ENCODE measurements at regions not wholly inside any gene's neighbourhood (a gene's known extent, or its start where the extent isn't known, plus 50 kb on each side); places are given as distances from the start of the nearest gene placed in this dataset.

GRCh38 chr2:3138621-3139020 is 239.0 kb downstream of the EIPR1 start:
- Histone ChIP-seq H3K27ac (ENCODE audit: low read length) (no peak overlapping the region), H3K9me3 (replicated peaks; ENCODE audit: insufficient read depth, low read length) (no peaks in the 10 kb centered on the region), H3K36me3 (replicated peaks; ENCODE audit: insufficient read depth, low read length) (no peaks in the 10 kb centered on the region), H3K4me1 (ENCODE audit: low read length) (no peaks in the 10 kb centered on the region), H3K4me2 (ENCODE audit: low read depth, low read length) (no peak overlapping the region), H3K79me2 (ENCODE audit: low read length) (no peaks in the 10 kb centered on the region), H3K4me3 (ENCODE audit: low read length) (no peak overlapping the region), H2AFZ (ENCODE audit: low read length) (no peak overlapping the region), H3F3A (ENCODE audit: insufficient read depth, low read length) (no peaks in the 10 kb centered on the region), H3K9me2 (replicated peaks; ENCODE audit: insufficient read depth, low read length) (no peaks in the 10 kb centered on the region), H3K27me3 (replicated peaks; ENCODE audit: insufficient read depth, low read length) (no peaks in the 10 kb centered on the region), H3K9ac (ENCODE audit: low read length) (no peak overlapping the region), H4K20me1 (ENCODE audit: insufficient read depth, low read length) (no peaks in the 10 kb centered on the region)
- no peak for DNase-seq
- TF ChIP-seq CTCF (IDR thresholded peaks at IDR 0.05; ENCODE audit: low read length) (no peak), EZH2phosphoT487 (IDR thresholded peaks at IDR 0.05; ENCODE audit: low read length) (no peak), EZH2 (optimal IDR thresholded peaks at IDR 0.05; ENCODE audit: low read depth, low read length) (no peak)

- H2AFZ ChIP-seq (ENCODE audit: low read length), result no peak overlapping the region
- H4K20me1 ChIP-seq (ENCODE audit: insufficient read depth, low read length), result no peaks in the 10 kb centered on the region
- H3K36me3 ChIP-seq (replicated peaks; ENCODE audit: insufficient read depth, low read length), result no peaks in the 10 kb centered on the region
- no peak for DNase-seq
- H3K4me2 ChIP-seq (ENCODE audit: low read depth, low read length), result no peak overlapping the region
- H3K4me3 ChIP-seq (ENCODE audit: low read length), result no peak overlapping the region
- H3F3A ChIP-seq (ENCODE audit: insufficient read depth, low read length), result no peaks in the 10 kb centered on the region
- TF ChIP-seq EZH2phosphoT487 (IDR thresholded peaks at IDR 0.05; ENCODE audit: low read length), result no peak
- no peak for TF ChIP-seq CTCF (IDR thresholded peaks at IDR 0.05; ENCODE audit: low read length)
- TF ChIP-seq EZH2 (optimal IDR thresholded peaks at IDR 0.05; ENCODE audit: low read depth, low read length), result no peak
- H3K9ac ChIP-seq (ENCODE audit: low read length), result no peak overlapping the region
- no peaks in the 10 kb centered on the region for H3K9me3 ChIP-seq (replicated peaks; ENCODE audit: insufficient read depth, low read length)
- H3K79me2 ChIP-seq (ENCODE audit: low read length), result no peaks in the 10 kb centered on the region
- H3K27ac ChIP-seq (ENCODE audit: low read length), result no peak overlapping the region
- H3K4me1 ChIP-seq (ENCODE audit: low read length), result no peaks in the 10 kb centered on the region
- no peaks in the 10 kb centered on the region for H3K27me3 ChIP-seq (replicated peaks; ENCODE audit: insufficient read depth, low read length)
- no peaks in the 10 kb centered on the region for H3K9me2 ChIP-seq (replicated peaks; ENCODE audit: insufficient read depth, low read length)
Observed at GRCh38 chr2:3137651-3138300, 239.8 kb downstream of the EIPR1 start.

GRCh38 chr2:3135676-3136075 is 241.9 kb downstream of the EIPR1 start:
- TF ChIP-seq EZH2phosphoT487 (IDR thresholded peaks at IDR 0.05; ENCODE audit: low read length), result no peak
- TF ChIP-seq CTCF (IDR thresholded peaks at IDR 0.05; ENCODE audit: low read length), result no peak
- no peak for TF ChIP-seq EZH2 (optimal IDR thresholded peaks at IDR 0.05; ENCODE audit: low read depth, low read length)
- Histone ChIP-seq H2AFZ (ENCODE audit: low read length) (no peak overlapping the region), H3K27me3 (replicated peaks; ENCODE audit: insufficient read depth, low read length) (no peaks in the 10 kb centered on the region), H3K79me2 (ENCODE audit: low read length) (no peaks in the 10 kb centered on the region), H3K9ac (ENCODE audit: low read length) (no peak overlapping the region), H3K9me2 (replicated peaks; ENCODE audit: insufficient read depth, low read length) (no peaks in the 10 kb centered on the region), H3K4me2 (ENCODE audit: low read depth, low read length) (no peak overlapping the region), H4K20me1 (ENCODE audit: insufficient read depth, low read length) (no peaks in the 10 kb centered on the region), H3K4me1 (ENCODE audit: low read length) (no peaks in the 10 kb centered on the region), H3K27ac (ENCODE audit: low read length) (no peak overlapping the region), H3K36me3 (replicated peaks; ENCODE audit: insufficient read depth, low read length) (no peaks in the 10 kb centered on the region), H3F3A (ENCODE audit: insufficient read depth, low read length) (no peaks in the 10 kb centered on the region), H3K4me3 (ENCODE audit: low read length) (no peak overlapping the region), H3K9me3 (replicated peaks; ENCODE audit: insufficient read depth, low read length) (no peaks in the 10 kb centered on the region)
- DNase-seq, result no peak

Data from MM.1S (cell line).